Mesenchymal stem cell (in vitro differentiated cells and primary cell): ENCODE measurements at regions not wholly inside any gene's neighbourhood (a gene's known extent, or its start where the extent isn't known, plus 50 kb on each side); places are given as distances from the start of the nearest gene placed in this dataset.

Source experiments
- DNase-seq: peaks from one replicate; pipeline ENCODE4 v3.0.0-alpha.2; 2013
- H2AFZ ChIP-seq: one replicate; pipeline ENCODE4 v1.6.1; 2013; ENCODE audit warnings: low read depth, mild to moderate bottlenecking, control low read depth, inconsistent platforms, low read length, moderate library complexity
- H2AK5ac ChIP-seq: 2 replicates; pipeline ENCODE4 v1.6.1; 2013; ENCODE audit warnings: low read length, moderate library complexity, mild to moderate bottlenecking, inconsistent platforms; ENCODE audit not compliant: severe bottlenecking
- H2BK120ac ChIP-seq: one replicate; pipeline ENCODE4 v1.6.1; 2013; ENCODE audit warnings: low read depth, mild to moderate bottlenecking, inconsistent platforms, low read length, moderate library complexity
- H2BK12ac ChIP-seq, 2 experiments: one replicate each; pipeline ENCODE4 v1.6.1; 2013; ENCODE audit warnings: inconsistent platforms in 2 of 2, low read length in 2 of 2, mild to moderate bottlenecking in 2 of 2, moderate library complexity in 2 of 2, control low read depth in 1 of 2
- H2BK15ac ChIP-seq: one replicate; pipeline ENCODE4 v1.6.1; 2013; ENCODE audit warnings: mild to moderate bottlenecking, low read depth, inconsistent platforms; ENCODE audit not compliant: poor library complexity, severe bottlenecking
- H2BK5ac ChIP-seq: 2 replicates; pipeline ENCODE4 v1.6.1; 2013; ENCODE audit warnings: low read depth, mild to moderate bottlenecking, low read length, control low read depth, inconsistent platforms; ENCODE audit not compliant: poor library complexity, severe bottlenecking
- H3K14ac ChIP-seq, 2 experiments: one replicate each; pipeline ENCODE4 v1.6.1; 2013; ENCODE audit warnings: inconsistent platforms in 2 of 2, low read length in 2 of 2, control low read depth in 1 of 2, mild to moderate bottlenecking in 1 of 2, moderate library complexity in 1 of 2
- H3K18ac ChIP-seq, 2 experiments: one replicate each; pipeline ENCODE4 v1.6.1; 2013; ENCODE audit warnings: inconsistent platforms in 2 of 2, low read length in 2 of 2, control low read depth in 1 of 2, low read depth in 1 of 2, mild to moderate bottlenecking in 1 of 2
- H3K23ac ChIP-seq, 2 experiments: one replicate each; pipeline ENCODE4 v1.6.1; 2013; ENCODE audit warnings: inconsistent platforms in 2 of 2, low read length in 2 of 2, mild to moderate bottlenecking in 2 of 2, moderate library complexity in 2 of 2, control low read depth in 1 of 2
- H3K27ac ChIP-seq: 2 replicates; pipeline ENCODE4 v1.5.1; 2013; ENCODE audit warnings: mild to moderate bottlenecking, moderate library complexity, low read length, control low read depth, inconsistent platforms; ENCODE audit not compliant: poor library complexity, severe bottlenecking
- H3K27me3 ChIP-seq, 2 experiments: 2 replicates each; pipeline versions ENCODE4 v1.6.1 to v1.7.0; 2013; ENCODE audit warnings: low read length in 2 of 2, mild to moderate bottlenecking in 2 of 2, moderate library complexity in 2 of 2, control low read depth in 1 of 2, inconsistent platforms in 1 of 2; ENCODE audit not compliant: control insufficient read depth in 1 of 2, insufficient read depth in 1 of 2
- H3K36me3 ChIP-seq, 2 experiments: 2 replicates each; pipeline versions ENCODE4 v1.6.1 to v1.7.0; 2013; ENCODE audit warnings: low read length in 2 of 2, control low read depth in 1 of 2, inconsistent platforms in 1 of 2, low read depth in 1 of 2, mild to moderate bottlenecking in 1 of 2; ENCODE audit not compliant: insufficient read depth in 2 of 2, control insufficient read depth in 1 of 2
- H3K4ac ChIP-seq, 2 experiments: one replicate each; pipeline ENCODE4 v1.6.1; 2013; ENCODE audit warnings: inconsistent platforms in 2 of 2, low read length in 2 of 2, mild to moderate bottlenecking in 2 of 2, moderate library complexity in 2 of 2, control low read depth in 1 of 2, low read depth in 1 of 2
- H3K4me1 ChIP-seq: 2 replicates; pipeline ENCODE4 v1.6.1; 2013; ENCODE audit warnings: low read depth, low read length, control low read depth; ENCODE audit not compliant: control insufficient read depth, insufficient read depth
- H3K4me2 ChIP-seq: 2 replicates; pipeline ENCODE4 v1.6.1; 2013; ENCODE audit warnings: low read length, mild to moderate bottlenecking, inconsistent platforms; ENCODE audit not compliant: poor library complexity, severe bottlenecking
- H3K4me3 ChIP-seq, 2 experiments: 2 replicates each; pipeline versions ENCODE4 v1.5.1 to v1.7.0; 2013; ENCODE audit warnings: low read length in 2 of 2, mild to moderate bottlenecking in 2 of 2, control low read depth in 1 of 2, low read depth in 1 of 2; ENCODE audit not compliant: insufficient read depth in 1 of 2
- H3K79me1 ChIP-seq: replicated peaks from 2 replicates; pipeline ENCODE4 v1.6.1; 2013; ENCODE audit warnings: mild to moderate bottlenecking, control low read depth, low read length, inconsistent platforms; ENCODE audit not compliant: poor library complexity, severe bottlenecking
- H3K9ac ChIP-seq: 2 replicates; pipeline ENCODE4 v1.7.0; 2013; ENCODE audit warnings: mild to moderate bottlenecking, low read length, moderate library complexity
- H3K9me3 ChIP-seq: 2 replicates; pipeline ENCODE4 v1.7.0; 2013; ENCODE audit warnings: mild to moderate bottlenecking, low read length; ENCODE audit not compliant: control insufficient read depth
- H4K8ac ChIP-seq: one replicate; pipeline ENCODE4 v1.6.1; 2013; ENCODE audit warnings: inconsistent platforms, mild to moderate bottlenecking, low read length, moderate library complexity
- H4K91ac ChIP-seq: one replicate; pipeline ENCODE4 v1.6.1; 2013; ENCODE audit warnings: mild to moderate bottlenecking, low read length, inconsistent platforms
- WGBS: methylation state at CpG from one replicate; pipeline ENCODE4 v1.1.7; 2013; ENCODE audit warnings: mixed read lengths; 5-methylcytosine and 5-hydroxymethylcytosine counted together

DNA sequence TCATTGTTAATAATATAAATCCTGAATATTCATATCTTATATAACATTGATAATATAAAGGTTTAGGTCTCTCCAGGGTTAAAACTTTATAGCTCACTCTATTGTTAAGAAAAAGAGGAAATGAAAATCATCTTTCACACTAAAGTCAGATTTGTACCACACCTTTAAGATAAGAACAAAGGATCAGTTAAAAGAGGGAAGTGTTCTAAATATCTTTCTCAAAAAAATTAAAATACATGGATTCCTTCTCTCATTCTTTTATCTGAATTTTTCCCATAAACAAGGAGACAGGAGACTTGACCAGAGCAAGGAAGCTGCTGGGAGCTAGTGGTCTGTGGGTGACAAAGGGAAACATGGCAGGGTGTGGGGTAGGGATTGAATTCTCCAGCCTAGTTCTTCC is 323.0 kb upstream of the CPXCR1 start:
- DNase-seq: no peak
- no peak overlapping the region for H3K4ac ChIP-seq
- no peak overlapping the region for H4K91ac ChIP-seq
- H3K4me1 ChIP-seq: no peaks in the 10 kb centered on the region
- no peak overlapping the region for H3K14ac ChIP-seq
- no peak overlapping the region for H2AFZ ChIP-seq
- no peak overlapping the region for H3K27ac ChIP-seq
- no peak overlapping the region for H2AK5ac ChIP-seq
- H3K79me1 ChIP-seq: no peaks in the 10 kb centered on the region
- no peak overlapping the region for H3K4me3 ChIP-seq
- H3K36me3 ChIP-seq: no peaks in the 10 kb centered on the region
- H3K9me3 ChIP-seq: no peaks in the 10 kb centered on the region
- H3K9ac ChIP-seq: no peak overlapping the region
- H4K8ac ChIP-seq: no peak overlapping the region
- H2BK120ac ChIP-seq: no peak overlapping the region
- no peak overlapping the region for H3K23ac ChIP-seq
- H3K4me2 ChIP-seq: no peak overlapping the region
- H2BK12ac ChIP-seq: no peak overlapping the region
- no peak overlapping the region for H2BK5ac ChIP-seq
- no peak overlapping the region for H3K18ac ChIP-seq
- no peak overlapping the region for H2BK15ac ChIP-seq
- H3K27me3 ChIP-seq: no peaks in the 10 kb centered on the region

GRCh38 chrX:88424541-88424940 is 322.5 kb upstream of the CPXCR1 start:
- no peak overlapping the region for H4K91ac ChIP-seq
- no peak overlapping the region for H3K9ac ChIP-seq
- no peak overlapping the region for H2BK5ac ChIP-seq
- no peak overlapping the region for H3K23ac ChIP-seq
- no peak overlapping the region for H3K14ac ChIP-seq
- no peak overlapping the region for H2AFZ ChIP-seq
- no peaks in the 10 kb centered on the region for H3K9me3 ChIP-seq
- no peaks in the 10 kb centered on the region for H3K79me1 ChIP-seq
- H4K8ac ChIP-seq: no peak overlapping the region
- no peak overlapping the region for H3K27ac ChIP-seq
- H3K18ac ChIP-seq: no peak overlapping the region
- H3K4me1 ChIP-seq: no peaks in the 10 kb centered on the region
- no peak overlapping the region for H3K4me3 ChIP-seq
- 86% methylated on average over 2 of the region's 4 CpGs for WGBS
- H3K36me3 ChIP-seq: no peaks in the 10 kb centered on the region
- H2BK12ac ChIP-seq: no peak overlapping the region
- H2BK15ac ChIP-seq: no peak overlapping the region
- no peaks in the 10 kb centered on the region for H3K27me3 ChIP-seq
- DNase-seq: no peak
- no peak overlapping the region for H2BK120ac ChIP-seq
- H2AK5ac ChIP-seq: no peak overlapping the region
- no peak overlapping the region for H3K4me2 ChIP-seq
- no peak overlapping the region for H3K4ac ChIP-seq

- no peak overlapping the region for H2BK120ac ChIP-seq
- H4K91ac ChIP-seq: no peak overlapping the region
Measured at GRCh38 chrX:88425739-88426138, 321.3 kb upstream of the CPXCR1 start.

GRCh38 chrX:88437563-88437962 is 309.5 kb upstream of the CPXCR1 start:
- Histone ChIP-seq H4K8ac (no peak overlapping the region), H3K9ac (no peak overlapping the region), H2BK120ac (no peak overlapping the region), H2AK5ac (no peak overlapping the region), H2BK5ac (no peak overlapping the region), H3K4me3 (no peak overlapping the region), H3K18ac (no peak overlapping the region), H3K79me1 (no peaks in the 10 kb centered on the region), H3K23ac (no peak overlapping the region), H3K27ac (no peak overlapping the region), H3K27me3 (no peaks in the 10 kb centered on the region), H2BK12ac (no peak overlapping the region), H3K4me1 (no peaks in the 10 kb centered on the region), H3K4ac (no peak overlapping the region), H3K9me3 (peaks cover 4% of the 10 kb centered on the region), H2AFZ (no peak overlapping the region), H3K14ac (no peak overlapping the region), H3K36me3 (no peaks in the 10 kb centered on the region), H4K91ac (no peak overlapping the region), H2BK15ac (no peak overlapping the region), H3K4me2 (no peak overlapping the region)
- DNase-seq: no peak
- 44% methylated on average over 1 of the region's 1 CpG for WGBS

More at GRCh38 chrX:88425739-88426138, 321.3 kb upstream of the CPXCR1 start:
- H3K27ac ChIP-seq: no peak overlapping the region
- no peaks in the 10 kb centered on the region for H3K4me1 ChIP-seq
- no peaks in the 10 kb centered on the region for H3K9me3 ChIP-seq
- no peak overlapping the region for H2BK12ac ChIP-seq
- no peak overlapping the region for H2BK5ac ChIP-seq
- no peaks in the 10 kb centered on the region for H3K27me3 ChIP-seq
- H3K4me2 ChIP-seq: no peak overlapping the region
- no CpG with 5 or more reads among the region's 4 CpGs for WGBS
- H3K4me3 ChIP-seq: no peak overlapping the region
- no peak overlapping the region for H2AFZ ChIP-seq
- H3K79me1 ChIP-seq: no peaks in the 10 kb centered on the region
- H3K14ac ChIP-seq: no peak overlapping the region
- no peak overlapping the region for H2BK15ac ChIP-seq
- no peak overlapping the region for H2AK5ac ChIP-seq
- no peak overlapping the region for H3K9ac ChIP-seq
- DNase-seq: no peak
- H3K23ac ChIP-seq: no peak overlapping the region
- no peaks in the 10 kb centered on the region for H3K36me3 ChIP-seq
- H3K4ac ChIP-seq: no peak overlapping the region
- H3K18ac ChIP-seq: no peak overlapping the region
- no peak overlapping the region for H4K8ac ChIP-seq
